ENCODE measurements at regions not wholly inside any gene's neighbourhood (a gene's known extent, or its start where the extent isn't known, plus 50 kb on each side); places are given as distances from the start of the nearest gene placed in this dataset.
"Not testable (repeated sequence)": the region's sequence is repeated elsewhere in the genome, so short reads cannot be mapped to it uniquely, and the experiment has no call there.

GRCh38 chr2:35933031-35933430, 422.5 kb upstream of the CRIM1 start:
- no peak for DNase-seq (ENCODE audit: low spot score)

GRCh38 chr2:35932276-35932963, 423.2 kb upstream of the CRIM1 start:
- no peak for DNase-seq (ENCODE audit: low spot score)

GRCh38 chr2:35931626-35932025, 424.0 kb upstream of the CRIM1 start:
- no peak for DNase-seq (ENCODE audit: low spot score)

DNA sequence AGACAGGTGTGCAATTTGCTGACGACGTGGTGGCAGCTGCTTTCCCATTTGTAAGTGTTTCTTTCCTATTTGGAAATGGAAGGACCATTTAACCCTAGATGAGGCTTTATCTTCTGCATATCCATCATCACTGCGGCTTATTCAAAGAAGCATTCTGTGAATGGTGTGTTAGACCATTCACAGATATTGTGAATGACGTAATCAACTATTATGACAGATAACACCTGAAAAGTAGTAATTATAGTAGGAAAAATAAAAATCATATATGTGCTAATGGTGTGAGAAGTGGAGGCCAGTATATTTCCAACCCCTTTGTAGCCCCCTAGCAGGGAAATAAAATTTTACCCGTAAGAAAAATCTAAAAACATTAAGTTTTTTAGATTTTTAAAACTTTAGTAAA, 424.5 kb upstream of the CRIM1 start:
- no peak for DNase-seq (ENCODE audit: low spot score)

DNA sequence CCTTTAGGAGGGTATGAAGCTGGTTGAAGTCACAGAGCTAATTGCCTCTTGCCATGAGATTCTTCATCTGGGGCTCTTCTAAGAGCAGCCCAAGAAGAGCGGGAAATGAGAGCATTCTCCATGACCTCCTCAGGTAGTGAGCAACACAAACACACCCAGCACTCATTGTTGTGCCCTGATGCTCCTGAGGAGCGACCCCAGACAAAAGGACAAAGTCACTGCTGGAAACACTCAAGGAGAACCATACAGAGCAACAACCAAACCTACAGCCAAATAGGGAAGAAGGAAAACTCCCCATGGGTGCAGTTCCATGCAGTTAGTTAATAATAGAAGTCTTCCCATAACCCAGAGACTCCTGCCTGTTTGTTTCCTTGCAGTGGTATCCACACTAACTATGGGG, 426.0 kb upstream of the CRIM1 start:
- DNase-seq (ENCODE audit: low spot score): no peak

DNA sequence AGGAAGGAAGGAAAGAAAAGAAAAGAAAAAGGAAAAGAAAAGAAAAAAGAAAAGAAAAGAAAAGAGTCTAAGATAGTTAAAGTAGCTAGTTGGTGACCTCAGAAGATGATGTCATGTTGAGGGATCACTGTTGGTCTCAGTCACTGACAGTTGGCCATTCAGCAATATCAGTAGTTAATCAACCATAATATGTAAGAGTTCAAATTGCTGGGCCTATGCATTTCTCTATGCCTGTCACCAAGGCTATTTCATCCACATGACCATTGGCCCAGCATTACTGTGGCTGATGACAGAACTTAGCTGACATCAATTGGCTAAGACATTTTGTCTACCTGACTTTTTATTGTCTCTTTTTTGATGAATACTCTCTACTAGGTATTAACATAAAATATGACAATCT, 435.5 kb upstream of the CRIM1 start:
- DNase-seq (ENCODE audit: low spot score): no peak

DNA sequence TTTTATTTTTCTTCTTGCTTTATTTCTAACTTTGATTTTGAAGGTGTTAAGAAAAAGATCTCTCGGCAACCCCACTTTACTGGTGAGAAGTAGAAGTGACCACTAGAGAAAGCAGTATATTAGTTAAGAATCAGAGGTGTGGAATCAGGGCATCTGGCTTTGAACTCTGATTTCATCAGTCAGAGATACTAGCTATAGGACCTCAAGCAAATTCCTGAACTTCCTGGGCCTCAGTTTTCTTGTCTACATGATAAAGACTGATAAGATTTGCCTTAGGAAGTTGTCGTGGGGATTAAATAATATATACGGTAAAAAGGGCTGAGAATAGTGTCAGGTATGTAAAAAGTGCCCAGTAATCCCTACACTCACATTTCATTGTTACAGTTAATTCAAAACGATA, 440.3 kb upstream of the CRIM1 start:
- DNase-seq (ENCODE audit: low spot score): no peak

DNA sequence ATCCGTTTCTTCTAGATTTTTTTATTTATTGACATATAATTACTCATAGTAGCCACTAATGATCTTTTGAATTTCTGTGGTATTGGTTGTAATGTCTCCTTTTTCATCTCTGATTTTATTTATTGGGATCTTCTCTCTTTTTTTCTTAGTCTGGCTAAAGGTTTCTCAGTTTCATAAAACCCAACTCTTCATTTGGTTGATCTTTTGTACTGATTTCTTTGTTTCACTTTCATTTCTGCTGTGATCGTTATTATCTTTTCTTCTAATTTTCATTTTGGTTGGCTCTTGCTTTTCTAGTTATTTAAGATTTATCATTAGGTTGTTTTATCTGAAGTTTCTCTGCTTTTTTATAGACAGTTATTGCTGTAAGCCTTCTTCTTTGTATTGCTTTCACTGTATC, 463.6 kb upstream of the CRIM1 start:
- DNase-seq (ENCODE audit: low spot score): no peak

DNA sequence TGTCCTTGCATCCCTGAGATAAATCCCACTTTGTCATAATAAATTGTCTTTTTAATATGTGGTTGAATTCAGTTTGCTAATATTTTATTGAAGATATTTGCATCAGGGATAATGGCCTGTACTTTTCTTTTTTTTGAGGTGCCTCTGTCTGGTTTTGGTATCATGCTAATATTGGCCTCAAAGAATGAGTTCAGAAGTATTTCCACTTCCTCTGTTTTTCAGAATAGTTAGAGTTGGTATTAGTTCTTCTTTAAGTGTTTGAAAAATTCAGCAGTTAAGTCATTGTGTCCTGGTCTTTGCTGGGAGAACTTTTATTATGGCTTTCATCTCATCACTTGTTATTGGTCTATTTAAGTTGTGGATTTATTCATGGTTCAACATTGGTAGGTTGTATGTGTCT, 464.1 kb upstream of the CRIM1 start:
- no peak for DNase-seq (ENCODE audit: low spot score)

DNA sequence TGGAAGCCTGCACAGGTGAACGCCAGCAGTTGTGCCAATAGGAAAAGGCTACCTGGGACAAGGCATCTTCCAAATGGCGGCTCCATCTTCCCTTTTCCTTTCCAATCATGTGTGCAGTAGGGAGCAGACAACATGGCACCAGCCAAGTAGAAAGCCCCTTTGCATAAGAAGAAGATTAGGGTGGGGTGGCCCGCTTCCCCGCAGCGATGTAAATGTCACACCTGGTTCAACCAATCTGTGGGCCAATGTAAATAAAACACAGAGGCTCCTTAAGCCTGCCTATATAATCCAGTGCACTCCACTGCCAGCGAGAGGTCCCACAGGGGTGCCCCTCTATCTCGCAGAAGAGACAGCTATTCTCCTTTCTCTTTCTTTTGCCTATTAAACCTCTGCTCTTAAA, 468.4 kb upstream of the CRIM1 start:
- no peak for DNase-seq (ENCODE audit: low spot score)

- no peak for DNase-seq (ENCODE audit: low spot score)
Observed at GRCh38 chr2:35873921-35874320, 481.7 kb upstream of the CRIM1 start.

- peak; percentile 7 for DNase-seq (ENCODE audit: low spot score)
Observed at GRCh38 chr2:35871672-35872071, 483.9 kb upstream of the CRIM1 start.

DNA sequence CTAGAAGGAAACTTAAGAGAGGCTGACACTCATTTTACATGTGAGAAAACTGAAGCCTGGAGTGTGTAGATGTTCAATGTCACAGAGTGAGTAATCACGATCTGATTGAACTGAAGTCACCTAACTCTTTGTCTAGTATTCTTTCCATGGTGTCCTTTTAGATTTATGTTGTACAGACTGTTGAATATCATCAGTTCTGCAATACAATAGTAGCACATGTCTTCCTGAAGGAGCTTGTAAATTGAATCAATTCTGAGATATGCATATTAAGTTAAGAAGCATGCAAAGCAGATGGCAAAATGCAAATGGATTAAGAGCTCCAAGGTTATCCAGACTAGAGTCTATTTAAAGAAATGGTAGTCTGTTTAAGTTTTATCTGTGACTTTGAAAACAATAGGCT, 484.9 kb upstream of the CRIM1 start:
- DNase-seq (ENCODE audit: low spot score): no peak

DNA sequence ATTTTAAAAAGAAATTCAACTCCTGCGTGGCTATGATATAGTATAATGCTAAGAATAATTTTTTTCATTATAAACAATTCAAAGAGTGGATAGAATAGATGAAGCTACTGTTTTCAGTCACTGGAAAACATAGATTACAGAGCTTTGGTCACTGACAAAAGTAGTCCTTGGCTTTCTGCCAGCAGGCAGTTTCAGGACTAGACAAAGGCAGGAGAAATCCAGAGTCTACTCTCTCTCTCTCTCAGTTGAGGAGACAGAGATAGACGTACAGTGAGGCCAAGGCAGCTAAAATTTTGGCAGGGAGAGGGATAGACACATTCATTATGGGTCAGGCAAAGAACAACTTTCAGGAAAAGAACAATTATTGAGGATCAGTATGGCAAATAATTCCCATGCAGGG, 491.4 kb upstream of the CRIM1 start:
- DNase-seq (ENCODE audit: low spot score): no peak

GRCh38 chr2:35858216-35858615, 497.4 kb upstream of the CRIM1 start:
- DNase-seq (ENCODE audit: low spot score): no peak

DNA sequence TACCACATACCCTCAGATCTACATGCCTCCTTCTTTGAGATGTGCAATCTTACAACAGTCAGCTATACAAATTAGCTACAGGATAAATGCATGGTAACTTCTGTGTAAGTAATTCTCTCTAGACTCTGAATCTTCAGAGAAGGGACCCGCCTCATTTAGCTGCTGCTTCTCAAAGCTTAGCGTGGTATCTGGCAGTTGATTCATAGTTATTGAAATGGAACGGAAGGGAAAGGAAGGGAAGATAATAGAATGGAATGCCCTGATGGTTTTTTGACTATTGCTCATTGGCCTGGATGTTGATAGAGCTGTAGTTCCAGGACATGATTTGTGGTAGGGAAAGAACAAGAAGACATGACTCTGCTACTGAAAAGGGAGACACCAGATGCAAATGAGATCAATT, 498.1 kb upstream of the CRIM1 start:
- no peak for DNase-seq (ENCODE audit: low spot score)

DNA sequence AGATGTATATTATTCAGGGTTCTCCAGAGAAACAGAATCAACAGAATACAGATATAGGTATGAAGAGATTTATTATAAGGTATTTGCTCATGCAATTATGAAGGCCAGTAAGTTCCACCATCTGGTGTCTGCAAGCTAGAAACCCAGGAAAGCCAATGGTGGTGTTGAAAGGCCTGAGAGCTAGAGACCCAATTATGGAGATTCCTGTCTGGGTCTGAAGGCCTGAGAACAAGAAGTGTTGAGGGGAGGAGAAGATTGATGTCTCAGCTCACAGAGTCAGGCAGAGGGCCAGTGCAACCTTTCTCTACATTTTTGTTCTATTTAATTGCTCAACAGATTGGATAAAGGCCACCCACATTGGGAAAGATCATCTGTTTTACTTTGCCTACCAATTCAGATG, 524.2 kb upstream of the CRIM1 start:
- DNase-seq (ENCODE audit: low spot score): no peak

DNA sequence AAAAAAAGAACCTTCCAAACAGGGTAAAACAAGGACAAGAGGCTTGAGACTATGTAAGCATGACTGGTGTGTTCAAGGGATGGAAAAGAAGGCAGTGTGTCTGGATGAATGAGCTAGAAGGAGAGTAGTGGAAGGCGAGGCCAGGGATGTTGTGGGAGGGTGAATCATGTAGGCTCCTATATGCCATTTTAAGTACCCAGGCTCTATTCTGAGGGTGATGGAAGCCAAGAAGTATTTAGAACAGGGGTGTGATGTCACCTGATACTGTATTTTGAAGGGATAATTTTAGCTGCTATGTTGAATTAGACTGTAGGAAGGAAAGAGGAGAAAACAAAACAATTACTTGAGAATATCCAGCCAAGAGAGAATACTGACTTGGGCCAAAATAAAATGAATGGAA, 524.7 kb upstream of the CRIM1 start:
- DNase-seq (ENCODE audit: low spot score): no peak

- no peak for DNase-seq (ENCODE audit: low spot score)
Observed at GRCh38 chr2:35827086-35827485, 528.5 kb upstream of the CRIM1 start.

GRCh38 chr2:35822716-35823115, 532.9 kb upstream of the CRIM1 start:
- no peak for DNase-seq (ENCODE audit: low spot score)

DNA sequence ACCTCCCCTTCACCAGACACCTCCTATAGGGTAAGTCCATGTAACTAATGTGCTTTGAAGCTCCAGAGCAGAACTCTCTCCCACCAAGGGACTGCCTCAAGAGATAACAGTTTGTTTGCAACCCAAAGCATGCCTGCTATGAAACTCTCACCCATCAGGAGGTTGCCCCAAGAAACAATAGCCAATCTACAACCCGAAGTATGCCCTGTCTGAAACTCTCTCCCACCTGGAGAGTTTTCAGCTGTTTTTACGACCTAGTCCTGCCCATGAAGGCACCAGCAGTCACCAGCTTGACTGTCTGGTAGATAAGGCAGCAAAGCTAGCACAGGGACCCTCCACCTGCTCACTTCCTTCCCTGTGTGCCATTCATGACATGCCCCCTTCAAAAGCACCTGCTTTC, 533.9 kb upstream of the CRIM1 start:
- DNase-seq (ENCODE audit: low spot score): no peak

DNA sequence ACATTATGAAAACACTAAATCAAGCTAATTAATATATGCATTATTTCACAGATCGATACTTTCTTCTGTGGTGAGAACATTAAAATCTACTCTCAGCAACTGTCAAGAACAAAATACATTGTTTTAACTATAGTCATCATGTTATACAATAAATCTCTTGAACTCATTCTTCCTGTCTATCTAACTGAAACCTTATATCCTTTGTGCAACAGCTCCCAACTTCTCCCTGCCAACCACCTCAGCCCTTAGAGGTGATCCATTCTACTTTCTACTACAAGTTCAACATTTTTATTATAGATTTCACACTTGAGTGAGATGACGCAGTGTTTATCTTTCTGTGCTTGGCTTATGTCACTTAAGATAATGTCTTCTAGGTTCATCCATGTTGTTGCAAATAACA, 535.2 kb upstream of the CRIM1 start:
- no peak for DNase-seq (ENCODE audit: low spot score)

DNA sequence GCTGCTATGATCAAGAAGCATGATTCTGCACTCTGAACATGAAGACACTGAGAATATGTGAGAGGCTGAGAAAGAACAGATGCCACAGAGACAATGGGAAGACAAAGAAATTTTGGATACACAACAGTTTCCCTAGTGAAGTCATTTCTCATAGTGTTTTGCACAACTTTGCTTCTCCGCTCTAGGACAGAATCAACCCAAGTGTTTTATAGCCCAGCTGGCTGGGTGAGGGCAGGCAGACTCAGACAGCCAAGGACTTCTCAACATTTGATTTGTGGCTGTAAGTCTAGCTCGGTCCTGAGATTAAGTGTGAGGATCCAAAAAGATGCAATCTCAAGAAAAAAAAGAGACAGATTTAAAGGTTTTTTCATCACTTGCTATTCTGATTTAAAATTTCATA, 536.5 kb upstream of the CRIM1 start:
- DNase-seq (ENCODE audit: low spot score): no peak

DNA sequence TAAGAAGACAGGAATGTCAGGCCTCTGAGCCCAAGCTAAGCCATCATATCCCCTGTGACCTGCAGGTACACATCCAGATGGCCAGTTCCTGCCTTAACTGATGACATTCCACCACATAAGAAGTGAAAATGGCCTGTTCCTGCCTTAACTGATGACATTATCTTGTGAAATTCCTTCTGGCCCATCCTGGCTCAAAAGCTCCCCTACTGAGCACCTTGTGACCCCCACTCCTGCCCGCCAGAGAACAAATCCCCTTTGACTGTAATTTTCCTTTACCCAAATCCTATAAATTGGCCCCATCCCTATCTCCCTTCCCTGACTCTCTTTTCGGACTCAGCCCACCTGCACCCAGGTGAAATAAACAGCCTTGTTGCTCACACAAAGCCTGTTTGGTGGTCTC, 537.2 kb upstream of the CRIM1 start:
- DNase-seq (ENCODE audit: low spot score): not testable (repeated sequence)

DNA sequence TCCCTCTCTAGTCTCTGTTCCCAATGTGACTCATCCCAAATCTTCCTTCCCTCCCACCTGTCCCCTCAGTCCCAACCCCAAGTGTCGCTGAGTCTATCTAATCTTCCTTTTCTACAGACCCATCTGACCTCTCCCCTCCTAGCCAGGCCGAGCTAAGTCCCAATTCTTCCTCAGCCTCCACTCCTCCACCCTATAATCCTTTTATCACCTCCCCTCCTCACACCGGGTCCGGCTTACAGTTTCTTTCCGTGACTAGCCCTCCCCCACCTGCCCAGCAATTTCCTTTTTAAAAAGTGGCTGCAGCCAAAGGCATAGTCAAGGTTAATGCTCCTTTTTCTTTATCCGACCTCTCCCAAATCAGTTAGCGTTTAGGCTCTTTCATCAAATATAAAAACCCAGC, 541.0 kb upstream of the CRIM1 start:
- not testable (repeated sequence) for DNase-seq (ENCODE audit: low spot score)
